Right ventricle myocardium superior (tissue), 1 donor: ENCODE measurements at regions not wholly inside any gene's neighbourhood (a gene's known extent, or its start where the extent isn't known, plus 50 kb on each side); places are given as distances from the start of the nearest gene placed in this dataset.
A peak's percentile ranks its signal among the peaks of the same experiment; 100 is the strongest.

Experiments
- ATAC-seq: fragments of 200-7000 bp; cut with Tn5 transposase; one replicate; pipeline ENCODE4 v1.9.1; 2020; ENCODE audit warnings: mild to moderate bottlenecking; ENCODE audit not compliant: poor library complexity
- DNase-seq: peaks from one replicate; pipeline ENCODE4 v3.0.0-alpha.2; 2020
- intact Hi-C: fragments of 100-400 bp; cut with DNase I; formaldehyde crosslinking; loops from one replicate; pipeline ENCODE4 v1.11.2; 2022
- donor health status: DM: no; HTN: yes; CAD: no; lungs with severe emphysema.

GRCh38 chr4:158999849-159000248 is 103.0 kb upstream of the RAPGEF2 start:
- intact Hi-C loops: no loop called here
- ATAC-seq: no peak
- DNase-seq: no peak

- intact Hi-C loops: no loop called here
- ATAC-seq: no peak
- no peak for DNase-seq
Observed at GRCh38 chr4:159002950-159003349, 99.9 kb upstream of the RAPGEF2 start.

GRCh38 chr4:159003420-159004253 is 99.2 kb upstream of the RAPGEF2 start:
- DNase-seq (no peak), ATAC-seq (peak; percentile 34)
- intact Hi-C loops: no loop called here

GRCh38 chr4:159006202-159006601 is 96.7 kb upstream of the RAPGEF2 start:
- intact Hi-C loops: no loop called here
- ATAC-seq (no peak), DNase-seq (no peak)

GRCh38 chr4:159008671-159009070 is 94.2 kb upstream of the RAPGEF2 start:
- intact Hi-C loops: no loop called here
- DNase-seq: no peak
- no peak for ATAC-seq

- intact Hi-C loops: no loop called here
- DNase-seq (no peak), ATAC-seq (peak; percentile 63)
Observed at GRCh38 chr4:159009521-159009920, 93.4 kb upstream of the RAPGEF2 start.

- DNase-seq: no peak
- intact Hi-C loops: no loop called here
- peak; percentile 29 for ATAC-seq
Observed at GRCh38 chr4:159010100-159010499, 92.8 kb upstream of the RAPGEF2 start.

- ATAC-seq: peak; percentile 98
- DNase-seq: peak; percentile 82
- intact Hi-C loops: no loop called here
Observed at GRCh38 chr4:159010563-159011260, 92.2 kb upstream of the RAPGEF2 start.

GRCh38 chr4:159012381-159012780 is 90.5 kb upstream of the RAPGEF2 start:
- intact Hi-C loops: no loop called here
- DNase-seq: no peak
- no peak for ATAC-seq

GRCh38 chr4:159013692-159014091 is 89.2 kb upstream of the RAPGEF2 start:
- intact Hi-C loops: no loop called here
- DNase-seq (no peak), ATAC-seq (no peak)

- ATAC-seq (no peak), DNase-seq (no peak)
- intact Hi-C loops: no loop called here
Observed at GRCh38 chr4:159014859-159015258, 88.0 kb upstream of the RAPGEF2 start.

- ATAC-seq (no peak), DNase-seq (no peak)
- intact Hi-C loops: no loop called here
Observed at GRCh38 chr4:159015841-159016240, 87.0 kb upstream of the RAPGEF2 start.

- DNase-seq (no peak), ATAC-seq (no peak)
- intact Hi-C loops: no loop called here
Observed at GRCh38 chr4:159016593-159017024, 86.3 kb upstream of the RAPGEF2 start.

- ATAC-seq: no peak
- DNase-seq: no peak
- intact Hi-C loops: no loop called here
Observed at GRCh38 chr4:159017323-159018026, 85.4 kb upstream of the RAPGEF2 start.

GRCh38 chr4:159018062-159018629 is 84.7 kb upstream of the RAPGEF2 start:
- DNase-seq (no peak), ATAC-seq (peak; percentile 26)
- intact Hi-C loops: no loop called here

GRCh38 chr4:159019356-159019755 is 83.5 kb upstream of the RAPGEF2 start:
- intact Hi-C loops: no loop called here
- ATAC-seq (peak; percentile 60), DNase-seq (no peak)

- ATAC-seq: no peak
- no peak for DNase-seq
- intact Hi-C loops: loop anchor here (10.0 kb wide), 1 partner anchor 183 kb away; no protein-coding TSS in a partner anchor
Observed at GRCh38 chr4:159021597-159022385, 81.1 kb upstream of the RAPGEF2 start.

- intact Hi-C loops: loop anchor here (10.0 kb wide), 1 partner anchor 181 kb away; no protein-coding TSS in a partner anchor
- DNase-seq (no peak), ATAC-seq (peak; percentile 86)
Observed at GRCh38 chr4:159023741-159024140, 79.1 kb upstream of the RAPGEF2 start.
